Ecto neural progenitor cell (in vitro differentiated cells): ENCODE measurements at regions not wholly inside any gene's neighbourhood (a gene's known extent, or its start where the extent isn't known, plus 50 kb on each side); places are given as distances from the start of the nearest gene placed in this dataset.
"Not testable (repeated sequence)": the region's sequence is repeated elsewhere in the genome, so short reads cannot be mapped to it uniquely, and the experiment has no call there.

Experiments
- DNase-seq: peaks from one replicate; pipeline ENCODE4 v3.0.0-alpha.2; 2018; ENCODE audit warnings: low spot score

- DNase-seq, result not testable (repeated sequence)
Observed at GRCh38 chr1:121006826-121007225, 117.3 kb downstream of the PPIAL4A start.

GRCh38 chr1:121007755-121008154, 118.2 kb downstream of the PPIAL4A start:
- DNase-seq, result not testable (repeated sequence)

DNA sequence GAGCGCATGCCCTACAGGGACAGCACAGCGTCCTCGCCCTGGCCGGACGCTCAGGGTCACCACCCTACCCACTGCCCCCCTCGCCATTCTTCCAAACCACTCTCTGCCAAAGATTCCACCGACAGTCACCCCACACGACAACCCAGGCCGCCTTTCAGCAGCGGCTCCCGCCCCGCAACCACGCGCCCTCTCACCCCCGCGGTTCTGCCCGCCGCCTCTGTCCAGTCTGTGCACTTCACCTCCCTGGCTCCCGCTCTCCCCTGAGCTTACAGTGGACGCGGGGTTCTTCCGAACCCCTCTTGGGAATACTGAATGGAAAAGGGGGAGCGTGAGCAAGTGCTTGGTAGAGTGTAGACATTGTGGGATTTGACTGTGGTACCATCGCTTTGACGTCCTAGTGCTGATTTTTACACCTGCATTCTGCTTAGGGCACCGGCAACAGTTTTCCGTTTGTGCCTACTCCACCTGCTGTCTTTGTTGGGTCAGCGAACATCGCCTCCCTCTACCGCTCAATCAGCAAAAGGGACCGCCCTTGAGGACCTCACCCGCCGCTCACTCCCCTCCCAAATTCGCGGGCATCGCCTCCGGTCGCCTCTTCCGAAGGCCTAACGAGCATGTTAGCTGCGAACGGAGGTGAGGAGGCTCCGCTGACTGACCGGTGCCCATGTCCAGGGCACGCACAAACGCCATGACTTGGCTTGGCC, 119.1 kb downstream of the PPIAL4A start:
- DNase-seq, result not testable (repeated sequence)

DNA sequence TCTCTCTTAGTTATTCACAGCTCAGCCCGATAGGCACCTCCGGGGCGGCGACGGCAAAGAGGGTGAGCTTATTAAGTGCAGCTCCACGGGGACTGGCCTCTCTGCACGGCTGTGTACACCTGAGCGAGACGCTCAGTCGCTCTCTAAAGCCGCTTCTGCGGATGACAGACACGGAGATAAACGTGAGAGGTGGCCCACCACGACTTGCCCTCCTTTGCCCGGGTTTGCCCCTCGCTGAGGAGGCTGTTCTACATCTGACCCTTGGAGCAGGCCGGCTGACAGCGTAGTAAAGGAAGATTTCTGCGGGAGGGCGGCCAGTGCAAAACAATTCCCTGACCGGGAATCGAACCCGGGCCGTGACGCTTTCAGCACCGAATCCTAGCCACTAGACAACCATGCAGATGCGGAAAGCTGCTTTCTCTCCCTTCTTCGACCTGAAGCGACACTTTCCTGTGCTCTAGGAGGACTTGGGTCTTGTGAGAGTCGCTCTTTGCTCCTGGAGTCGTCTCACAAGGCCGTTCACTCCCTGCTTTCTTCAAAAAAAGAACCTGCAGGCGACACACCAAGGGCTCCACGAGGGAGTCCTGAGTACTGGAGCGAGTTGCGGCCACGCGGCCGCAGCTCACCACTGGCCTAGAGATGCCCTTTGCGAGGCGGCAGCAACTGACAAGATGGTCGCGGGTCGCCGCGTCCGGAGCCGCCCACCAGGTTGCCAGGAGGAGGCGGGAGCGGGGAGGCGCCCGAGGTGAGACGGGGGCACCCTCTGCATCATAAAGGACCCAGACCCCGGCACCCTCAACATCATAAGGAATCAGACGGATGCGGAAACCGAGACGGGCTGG, 119.9 kb downstream of the PPIAL4A start:
- DNase-seq, result peak; percentile 45

DNA sequence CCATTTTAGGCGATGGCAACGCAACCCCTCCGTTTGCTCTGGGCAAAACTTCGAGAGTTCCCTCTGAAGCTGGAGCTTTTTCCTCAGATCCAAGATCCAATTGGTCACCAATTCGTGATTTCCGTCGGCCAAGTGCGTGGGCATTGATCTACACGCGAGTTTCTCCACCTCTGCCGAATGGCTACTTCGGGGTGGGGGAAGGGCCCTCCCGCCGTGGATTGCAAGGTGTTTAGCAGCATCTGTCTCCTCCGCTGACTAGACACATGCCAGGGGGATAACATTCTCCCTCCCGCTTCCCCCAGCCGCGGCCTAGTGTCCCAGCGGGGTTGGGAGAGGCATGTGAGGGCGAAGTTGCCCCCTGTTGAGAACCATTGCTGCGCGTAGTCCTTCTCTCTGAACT, 120.6 kb downstream of the PPIAL4A start:
- DNase-seq, result not testable (repeated sequence)

DNA sequence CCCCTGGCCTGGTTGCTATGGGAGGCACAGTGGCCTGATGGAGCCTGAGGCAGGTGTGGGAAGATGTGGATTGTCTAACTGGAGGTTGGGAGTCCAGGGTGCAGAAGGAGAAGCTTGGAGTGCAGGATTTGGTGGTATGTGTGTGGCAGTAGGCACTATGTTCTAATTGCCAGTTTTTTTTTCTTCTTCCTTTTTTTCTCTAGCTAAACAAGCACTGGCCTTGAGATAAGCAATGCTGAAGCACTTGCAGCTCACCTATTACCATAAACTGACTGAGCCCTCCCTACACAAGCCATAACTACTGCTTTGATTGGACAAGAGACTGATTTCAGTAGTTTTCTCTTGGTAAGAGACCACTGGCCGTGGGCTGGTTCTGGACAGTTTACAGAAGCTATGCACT, 123.6 kb downstream of the PPIAL4A start:
- not testable (repeated sequence) for DNase-seq

DNA sequence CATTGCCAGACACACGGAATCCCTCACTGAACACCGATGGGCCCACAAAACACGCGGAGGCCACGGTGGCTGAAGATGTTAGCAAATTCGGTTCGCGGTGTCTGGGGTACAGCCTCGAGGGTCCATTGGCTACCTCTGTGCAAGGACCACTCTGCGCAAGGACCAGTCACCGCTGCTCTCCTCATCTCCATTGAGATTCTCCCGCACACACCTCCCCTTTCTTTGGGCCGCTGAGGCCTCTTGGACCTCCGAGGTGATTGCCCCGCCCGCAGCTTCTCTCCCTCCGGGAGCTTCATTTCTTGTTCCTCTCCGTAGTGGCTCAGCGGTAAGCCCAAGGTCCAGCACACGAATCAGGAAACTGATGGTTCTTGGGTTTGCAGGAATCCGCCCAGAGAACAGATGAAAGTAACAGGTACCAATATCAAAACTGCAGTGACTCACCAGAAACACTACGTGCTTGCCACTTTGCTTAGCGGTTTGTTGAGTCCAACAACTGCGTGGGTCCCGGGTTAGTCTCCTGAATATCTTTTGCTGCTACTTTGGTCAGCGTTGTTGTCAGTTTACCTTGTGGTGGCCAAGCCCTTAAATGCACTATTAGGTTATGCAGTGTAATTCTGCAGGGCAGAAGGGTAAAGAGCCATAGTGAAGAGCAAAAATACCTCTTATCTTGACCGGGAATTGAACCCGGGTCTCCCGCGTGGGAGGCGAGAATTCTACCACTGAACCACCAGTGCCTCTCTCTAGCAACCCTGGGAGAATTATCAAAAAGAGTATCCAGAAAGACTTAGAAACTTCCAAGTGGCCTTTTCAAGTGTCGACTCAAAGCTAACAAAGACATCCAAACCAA, 126.8 kb downstream of the PPIAL4A start:
- peak; percentile 66 for DNase-seq

DNA sequence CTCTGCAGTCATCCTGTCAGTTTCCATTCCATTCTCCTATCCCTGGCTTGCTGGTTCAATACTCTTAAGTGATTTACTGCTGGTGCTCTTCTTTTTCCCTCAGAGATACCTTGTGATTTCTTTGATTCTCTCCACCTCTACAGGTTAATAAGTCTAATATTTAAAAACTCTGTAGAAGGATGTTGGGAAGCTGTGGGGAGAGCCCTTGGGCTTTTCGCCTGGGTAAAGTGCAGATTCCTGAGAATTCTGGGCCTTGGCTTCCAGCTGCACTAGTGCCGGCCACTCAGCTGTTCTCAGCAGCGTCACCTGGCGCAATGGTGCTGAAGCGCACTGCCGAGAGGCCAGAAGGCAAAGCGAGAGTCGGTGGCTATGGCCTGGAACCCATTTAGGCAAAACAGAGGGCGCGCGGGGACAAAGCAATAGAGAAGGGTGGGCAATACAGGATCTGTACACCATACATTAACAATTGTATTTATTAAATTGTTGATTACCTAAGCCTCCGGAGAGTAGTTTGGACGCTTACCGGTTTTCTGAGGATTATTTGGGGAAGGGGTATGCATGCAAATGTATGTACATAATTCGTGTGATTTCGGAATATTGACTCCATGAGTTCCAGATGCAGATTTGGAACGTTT, 130.3 kb downstream of the PPIAL4A start:
- DNase-seq, result peak; percentile 21

DNA sequence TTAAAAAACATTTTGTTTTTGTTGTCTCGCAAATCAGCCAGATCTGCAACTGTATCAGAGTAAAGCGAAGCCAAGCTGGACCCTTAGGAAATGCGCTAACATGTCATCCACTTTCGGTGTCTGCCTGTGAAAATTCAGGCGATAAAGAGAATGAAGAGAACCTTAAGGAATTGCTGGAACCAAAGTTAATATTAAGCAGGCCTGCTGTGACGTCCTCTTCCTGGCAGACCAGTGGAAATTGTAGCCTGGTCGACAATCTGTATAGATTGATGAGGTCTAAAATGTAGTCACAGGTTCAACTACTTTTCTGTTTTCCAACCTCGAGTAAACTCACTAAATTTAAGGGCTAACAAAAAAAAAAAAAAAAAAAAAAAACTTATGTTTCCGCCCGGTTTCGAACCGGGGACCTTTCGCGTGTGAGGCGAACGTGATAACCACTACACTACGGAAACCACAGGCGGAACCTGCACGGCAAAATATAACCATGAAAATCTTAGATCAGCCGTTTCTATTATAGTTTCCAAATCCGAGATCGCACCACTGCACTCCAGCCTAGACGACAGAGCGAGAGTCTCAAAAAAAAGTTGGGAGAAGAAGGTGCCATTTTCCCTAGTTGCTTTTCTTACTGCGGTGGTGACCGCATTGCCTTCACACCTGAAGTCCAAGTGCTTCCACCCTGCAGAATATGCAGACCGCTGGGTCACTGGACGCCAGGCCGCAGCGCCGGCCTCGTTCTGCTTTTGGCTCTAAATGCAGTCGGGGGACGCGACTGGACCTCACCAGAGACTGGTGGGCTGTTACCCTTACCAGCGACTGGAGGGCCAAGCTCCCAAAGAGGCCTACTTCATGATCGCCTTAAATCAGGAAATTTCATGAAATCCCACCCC, 131.0 kb downstream of the PPIAL4A start:
- DNase-seq, result peak; percentile 74

GRCh38 chr1:121021716-121022115, 132.1 kb downstream of the PPIAL4A start:
- peak; percentile 23 for DNase-seq

GRCh38 chr1:121032878-121033494, 143.4 kb downstream of the PPIAL4A start:
- DNase-seq, result not testable (repeated sequence)

GRCh38 chr1:121036792-121037191, 147.2 kb downstream of the PPIAL4A start:
- DNase-seq, result not testable (repeated sequence)

DNA sequence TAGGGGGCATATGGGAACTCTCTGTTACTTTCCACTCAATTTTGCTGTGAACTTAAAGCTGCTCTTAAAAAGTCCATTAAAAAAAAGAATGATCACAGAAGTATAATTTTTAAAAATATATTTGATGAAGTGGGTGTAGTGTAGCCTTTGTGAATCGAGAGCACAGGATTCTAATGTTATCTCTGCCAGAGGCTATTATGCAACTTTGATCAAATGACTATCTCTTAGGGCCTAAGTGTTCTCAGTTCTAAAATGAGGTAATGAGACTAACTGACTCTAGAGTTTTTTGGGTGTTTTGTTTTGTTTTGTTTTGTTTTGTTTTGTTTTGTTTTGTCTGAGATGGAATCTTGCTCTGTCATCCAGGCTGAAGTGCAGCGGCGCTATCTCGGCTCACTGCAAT, 143.2 kb downstream of the FAM72B start:
- not testable (repeated sequence) for DNase-seq

- DNase-seq, result not testable (repeated sequence)
Observed at GRCh38 chr1:121041497-121041896, 142.6 kb downstream of the FAM72B start.

GRCh38 chr1:121042882-121043281, 141.3 kb downstream of the FAM72B start:
- DNase-seq, result not testable (repeated sequence)

DNA sequence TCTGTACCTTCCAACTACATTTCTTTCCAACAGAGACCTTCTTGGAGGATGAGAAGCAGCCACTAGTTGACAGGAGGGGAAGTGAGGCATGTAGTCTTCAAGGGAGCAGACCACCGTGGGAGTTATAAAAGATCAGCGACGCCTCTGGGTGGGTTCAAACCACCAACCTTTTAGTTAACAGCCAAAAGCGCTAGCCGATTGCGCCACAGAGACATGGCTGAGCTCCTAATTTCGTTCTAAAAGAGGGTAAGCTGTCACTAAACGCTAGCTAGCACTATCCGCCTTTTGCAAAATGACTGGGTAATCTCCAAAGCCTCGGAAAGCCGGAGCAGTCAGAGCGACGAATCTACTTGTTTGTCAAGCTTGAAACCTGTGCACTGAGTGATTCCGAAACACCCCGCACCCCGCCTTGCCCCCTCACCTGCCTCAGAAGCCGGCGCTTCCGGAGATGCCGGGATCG, 135.8 kb downstream of the FAM72B start:
- DNase-seq, result not testable (repeated sequence)

- DNase-seq, result not testable (repeated sequence)
Observed at GRCh38 chr1:121048769-121049443, 135.2 kb downstream of the FAM72B start.

- DNase-seq, result not testable (repeated sequence)
Observed at GRCh38 chr1:121050097-121050496, 134.0 kb downstream of the FAM72B start.

DNA sequence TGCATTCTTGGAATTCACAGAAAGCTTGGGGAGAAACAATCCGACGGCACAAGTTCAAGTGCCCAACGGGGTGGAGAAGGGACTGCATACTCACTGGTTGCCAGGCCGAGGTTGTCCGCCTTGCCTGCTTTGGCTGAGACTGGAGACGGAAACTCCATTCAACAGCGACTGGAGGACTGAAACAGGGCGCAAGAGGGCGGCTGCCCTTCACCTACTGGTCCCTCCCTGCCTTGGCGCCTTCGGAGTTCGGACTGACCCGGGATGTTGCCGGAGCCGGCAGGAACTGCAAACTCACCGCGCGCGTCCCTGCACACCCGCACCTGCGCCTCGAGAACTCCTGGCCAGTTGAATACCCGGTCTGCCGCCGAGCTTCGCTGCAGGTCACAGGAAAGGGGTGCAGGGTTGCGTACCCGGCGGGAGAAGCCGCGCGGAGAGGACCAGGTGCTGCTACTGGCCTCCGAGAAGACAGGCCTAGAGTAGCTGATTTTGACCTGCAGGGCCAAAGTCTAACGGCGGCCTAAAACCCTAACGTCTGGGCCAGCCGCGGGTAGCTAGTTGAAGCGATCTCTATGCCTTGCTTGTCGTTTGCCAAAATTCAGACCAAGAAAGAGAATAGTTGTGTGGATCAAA, 132.9 kb downstream of the FAM72B start:
- DNase-seq, result not testable (repeated sequence)
